CD14-positive monocyte (primary cell): ENCODE measurements at regions not wholly inside any gene's neighbourhood (a gene's known extent, or its start where the extent isn't known, plus 50 kb on each side); places are given as distances from the start of the nearest gene placed in this dataset.

Experiments
- DNase-seq, 3 donors: peaks; one replicate each; pipeline ENCODE4 v3.0.0-alpha.2; 2011 to 2022
- H2AFZ ChIP-seq: 2 replicates; pipeline ENCODE4 v1.6.0; 2012; ENCODE audit warnings: mild to moderate bottlenecking, low read depth, low read length, inconsistent platforms; ENCODE audit not compliant: insufficient read depth, poor library complexity, severe bottlenecking
- H3K27ac ChIP-seq, 2 donors: 1 replicate in 1 of 2; 2 replicates in 1 of 2; pipeline ENCODE4 v1.5.1; 2012 to 2013; ENCODE audit warnings: low read length in 2 of 2, control low read depth in 1 of 2, inconsistent platforms in 1 of 2, low read depth in 1 of 2, mild to moderate bottlenecking in 1 of 2
- H3K27me3 ChIP-seq, 2 donors: one replicate each; pipeline versions ENCODE4 v1.6.0 to v1.6.1; 2011 to 2013; ENCODE audit warnings: low read length in 2 of 2; ENCODE audit not compliant: control insufficient read depth in 2 of 2, insufficient read depth in 2 of 2
- H3K36me3 ChIP-seq, 2 donors: replicated peaks in 1 of 2; 1 replicate in 1 of 2; 2 replicates in 1 of 2; pipeline versions ENCODE4 v1.5.1 to v1.6.1; 2012 to 2013; ENCODE audit warnings: low read length in 2 of 2, control low read depth in 1 of 2, inconsistent platforms in 1 of 2, mild to moderate bottlenecking in 1 of 2; ENCODE audit not compliant: insufficient read depth in 2 of 2, control insufficient read depth in 1 of 2
- H3K4me1 ChIP-seq, 2 donors: 1 replicate in 1 of 2; 2 replicates in 1 of 2; pipeline versions ENCODE4 v1.5.1 to v1.6.1; 2012 to 2013; ENCODE audit warnings: low read length in 2 of 2, control low read depth in 1 of 2, inconsistent platforms in 1 of 2, mild to moderate bottlenecking in 1 of 2, moderate library complexity in 1 of 2; ENCODE audit not compliant: insufficient read depth in 2 of 2, control insufficient read depth in 1 of 2
- H3K4me2 ChIP-seq: replicated peaks from 2 replicates; pipeline ENCODE3; 2012; ENCODE audit warnings: low read length, moderate library complexity, mild to moderate bottlenecking; ENCODE audit not compliant: poor library complexity, severe bottlenecking; ENCODE audit errors: extremely low read depth
- H3K4me3 ChIP-seq, 3 experiments: fragments of 200-600 bp in 1 of 3; sonication (generic) in 1 of 3; replicated peaks in 1 of 3; 1 replicate in 2 of 3; 2 replicates in 1 of 3; pipeline ENCODE4 v1.5.1; 2011 to 2013; ENCODE audit warnings: low read length in 3 of 3, mild to moderate bottlenecking in 3 of 3, control low read depth in 2 of 3, low read depth in 2 of 3, inconsistent platforms in 1 of 3, moderate library complexity in 1 of 3
- H3K79me2 ChIP-seq: 2 replicates; pipeline ENCODE4 v1.6.0; 2012; ENCODE audit warnings: mild to moderate bottlenecking, control low read depth, inconsistent platforms, low read length, moderate library complexity; ENCODE audit not compliant: insufficient read depth
- H3K9ac ChIP-seq: 2 replicates; pipeline ENCODE4 v1.6.0; 2017; ENCODE audit warnings: low read length, mild to moderate bottlenecking; ENCODE audit not compliant: insufficient read depth, poor library complexity, severe bottlenecking
- H3K9me3 ChIP-seq, 2 donors: replicated peaks in 1 of 2; 1 replicate in 1 of 2; 2 replicates in 1 of 2; pipeline versions ENCODE4 v1.5.1 to v1.6.1; 2012 to 2013; ENCODE audit warnings: low read length in 2 of 2, control low read depth in 1 of 2; ENCODE audit not compliant: control insufficient read depth in 1 of 2, insufficient read depth in 1 of 2
- H4K20me1 ChIP-seq: 2 replicates; pipeline ENCODE4 v1.6.0; 2012; ENCODE audit warnings: mild to moderate bottlenecking, low read length, control low read depth, moderate library complexity; ENCODE audit not compliant: insufficient read depth
- H3K27ac Mint-ChIP-seq, 7 donors: one replicate each; pipeline ENCODE4 v1.8.0; 2020; ENCODE audit warnings: mild to moderate bottlenecking in 7 of 7, mixed read lengths in 7 of 7, moderate library complexity in 6 of 7, inconsistent platforms in 2 of 7
- H3K27me3 Mint-ChIP-seq, 3 donors: one replicate each; pipeline ENCODE4 v1.8.0; 2021 to 2022; ENCODE audit warnings: low read depth in 3 of 3, mild to moderate bottlenecking in 3 of 3, mixed read lengths in 3 of 3, moderate library complexity in 3 of 3, inconsistent platforms in 1 of 3
- H3K36me3 Mint-ChIP-seq, 2 donors: one replicate each; pipeline ENCODE4 v1.8.0; 2020; ENCODE audit warnings: mixed read lengths in 2 of 2, inconsistent platforms in 1 of 2, mild to moderate bottlenecking in 1 of 2
- H3K4me1 Mint-ChIP-seq: one replicate; pipeline ENCODE4 v1.8.0; 2020; ENCODE audit warnings: mild to moderate bottlenecking, mixed read lengths
- H3K4me3 Mint-ChIP-seq, 2 donors: one replicate each; pipeline ENCODE4 v1.8.0; 2020; ENCODE audit warnings: mild to moderate bottlenecking in 2 of 2, mixed read lengths in 2 of 2, moderate library complexity in 1 of 2
- H3K9me3 Mint-ChIP-seq, 7 donors: one replicate each; pipeline ENCODE4 v1.8.0; 2020 to 2022; ENCODE audit warnings: mixed read lengths in 7 of 7, mild to moderate bottlenecking in 6 of 7, moderate library complexity in 6 of 7, inconsistent platforms in 2 of 7
- WGBS: methylation state at CpG from one replicate; pipeline ENCODE4 v1.1.5; 2013; ENCODE audit warnings: missing lambda C conversion rate; ENCODE audit not compliant: insufficient coverage; 5-methylcytosine and 5-hydroxymethylcytosine counted together
- intact Hi-C, 2 donors: fragments of 100-400 bp; cut with micrococcal nuclease; formaldehyde crosslinking; loops; one replicate each; pipeline versions ENCODE4 v1.15.0 to v1.15.1; 2023
- TF ChIP-seq, protein P1 (sequence below): fragments of 200-600 bp; IDR thresholded peaks from one replicate; pipeline ENCODE4 v1.8.0; 2022; ENCODE audit warnings: antibody characterized with exemption, mild to moderate bottlenecking

DNA sequence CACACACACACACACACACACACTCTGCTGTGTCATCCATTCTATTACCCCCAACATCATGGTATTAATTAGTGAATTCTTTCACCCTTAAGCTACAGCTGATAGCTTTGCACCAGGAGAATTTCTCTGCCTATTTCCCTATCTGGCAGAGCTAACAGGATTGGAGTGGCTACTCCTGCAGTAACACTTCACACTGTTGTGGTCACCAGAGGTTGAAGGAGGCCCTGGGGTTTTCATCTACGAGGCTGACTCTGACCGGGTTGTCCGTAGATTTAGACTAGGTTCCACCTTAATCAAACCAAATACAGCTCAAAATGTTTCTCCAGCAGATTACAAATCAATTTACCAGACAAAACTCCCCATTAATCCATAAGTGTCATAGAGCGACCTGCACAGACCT is 69.2 kb upstream of the RIPOR2 start:
- Histone ChIP-seq H3K36me3 (no peaks in the 10 kb centered on the region), H3K4me1 (peaks cover 62 to 74% of the 10 kb centered on the region in 2 donors), H3K79me2 (peaks cover 18% of the 10 kb centered on the region), H3K4me2 (no peak overlapping the region), H3K4me3 (no peak overlapping the region), H3K9ac (no peak overlapping the region), H2AFZ (no peak overlapping the region), H3K27me3 (no peaks in the 10 kb centered on the region), H3K9me3 (no peaks in the 10 kb centered on the region), H3K27ac (no peak overlapping the region), H4K20me1 (no peaks in the 10 kb centered on the region)
- DNase-seq = no peak
- intact Hi-C loops = loop anchor here in 1 of 2 donors (10.0 kb wide), 1 partner anchor 280 kb away; no protein-coding TSS in a partner anchor
- H3K9me3 Mint-ChIP-seq = peaks cover 0 to 2% (median 0%) of the 10 kb centered on the region in 7 donors
- peaks cover 66% of the 10 kb centered on the region for H3K4me1 Mint-ChIP-seq
- 93% methylated on average over 3 of the region's 4 CpGs for WGBS
- no peak overlapping the region for H3K4me3 Mint-ChIP-seq
- H3K36me3 Mint-ChIP-seq = peaks cover 0 to 3% of the 10 kb centered on the region in 2 donors
- no peaks in the 10 kb centered on the region for H3K27me3 Mint-ChIP-seq
- TF ChIP-seq, protein P1, sequence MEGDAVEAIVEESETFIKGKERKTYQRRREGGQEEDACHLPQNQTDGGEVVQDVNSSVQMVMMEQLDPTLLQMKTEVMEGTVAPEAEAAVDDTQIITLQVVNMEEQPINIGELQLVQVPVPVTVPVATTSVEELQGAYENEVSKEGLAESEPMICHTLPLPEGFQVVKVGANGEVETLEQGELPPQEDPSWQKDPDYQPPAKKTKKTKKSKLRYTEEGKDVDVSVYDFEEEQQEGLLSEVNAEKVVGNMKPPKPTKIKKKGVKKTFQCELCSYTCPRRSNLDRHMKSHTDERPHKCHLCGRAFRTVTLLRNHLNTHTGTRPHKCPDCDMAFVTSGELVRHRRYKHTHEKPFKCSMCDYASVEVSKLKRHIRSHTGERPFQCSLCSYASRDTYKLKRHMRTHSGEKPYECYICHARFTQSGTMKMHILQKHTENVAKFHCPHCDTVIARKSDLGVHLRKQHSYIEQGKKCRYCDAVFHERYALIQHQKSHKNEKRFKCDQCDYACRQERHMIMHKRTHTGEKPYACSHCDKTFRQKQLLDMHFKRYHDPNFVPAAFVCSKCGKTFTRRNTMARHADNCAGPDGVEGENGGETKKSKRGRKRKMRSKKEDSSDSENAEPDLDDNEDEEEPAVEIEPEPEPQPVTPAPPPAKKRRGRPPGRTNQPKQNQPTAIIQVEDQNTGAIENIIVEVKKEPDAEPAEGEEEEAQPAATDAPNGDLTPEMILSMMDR = no peak
- peak overlapping the region in 6 of 7 donors; percentile 1 to 95 (median 16) for H3K27ac Mint-ChIP-seq

DNA sequence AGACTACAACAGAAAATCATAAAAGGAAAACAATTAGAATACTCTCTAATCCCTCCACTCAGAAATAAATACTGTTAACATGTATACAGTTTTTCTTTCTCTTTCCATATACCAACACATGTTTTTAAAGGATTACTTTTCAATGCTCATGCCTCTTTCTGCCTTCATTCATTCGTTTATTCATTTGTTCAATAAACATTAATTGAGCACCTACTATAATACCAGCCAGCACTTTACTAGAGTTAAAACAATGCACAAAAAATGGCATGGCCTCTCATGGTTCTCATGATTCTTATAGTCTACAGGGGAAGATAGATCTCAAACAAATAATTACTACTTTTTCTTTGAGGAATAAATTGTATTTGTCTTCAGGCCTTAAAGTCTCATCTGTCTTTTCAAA is 70.3 kb upstream of the RIPOR2 start:
- peaks cover 2 to 3% of the 10 kb centered on the region in 2 donors for H3K36me3 Mint-ChIP-seq
- no CpG with 5 or more reads among the region's 1 CpG for WGBS
- peak overlapping the region; percentile 95 to 100 (median 99) for H3K27ac Mint-ChIP-seq
- H2AFZ ChIP-seq = no peak overlapping the region
- no peaks in the 10 kb centered on the region for H4K20me1 ChIP-seq
- TF ChIP-seq, protein P1 = no peak
- H3K27me3 ChIP-seq = no peaks in the 10 kb centered on the region
- H3K27ac ChIP-seq = peak overlapping the region; percentile 98 to 99
- peak overlapping the region in 1 of 3 experiments; percentile 47 for H3K4me3 ChIP-seq
- H3K9me3 Mint-ChIP-seq = peaks cover 0 to 2% (median 0%) of the 10 kb centered on the region in 7 donors
- H3K4me1 ChIP-seq = peaks cover 67 to 81% of the 10 kb centered on the region in 2 donors
- H3K79me2 ChIP-seq = peaks cover 25% of the 10 kb centered on the region
- intact Hi-C loops = loop anchor here in 1 of 2 donors (10.0 kb wide), 1 partner anchor 281 kb away; no protein-coding TSS in a partner anchor
- H3K4me3 Mint-ChIP-seq = peak overlapping the region in 1 of 2 donors; percentile 67
- peak overlapping the region; percentile 87 for H3K9ac ChIP-seq
- H3K4me1 Mint-ChIP-seq = peaks cover 70% of the 10 kb centered on the region
- H3K27me3 Mint-ChIP-seq = no peaks in the 10 kb centered on the region
- peak overlapping the region; percentile 66 for H3K4me2 ChIP-seq
- H3K9me3 ChIP-seq = no peaks in the 10 kb centered on the region
- no peaks in the 10 kb centered on the region for H3K36me3 ChIP-seq
- DNase-seq = no peak
